H7 (cell line): ENCODE measurements at regions not wholly inside any gene's neighbourhood (a gene's known extent, or its start where the extent isn't known, plus 50 kb on each side); places are given as distances from the start of the nearest gene placed in this dataset.

ENCODE experiments used
- DNase-seq: peaks from one replicate; pipeline ENCODE4 v3.0.0; 2012
- H3K27me3 ChIP-seq: 2 replicates; pipeline ENCODE4 v1.6.0; 2011; ENCODE audit warnings: mild to moderate bottlenecking, low read length; ENCODE audit not compliant: control insufficient read depth, insufficient read depth
- H3K36me3 ChIP-seq: replicated peaks from 2 replicates; pipeline ENCODE4 v1.5.1; 2011; ENCODE audit warnings: low read length; ENCODE audit not compliant: control insufficient read depth, insufficient read depth
- H3K4me3 ChIP-seq: 2 replicates; pipeline ENCODE4 v1.5.1; 2011; ENCODE audit warnings: low read depth, mild to moderate bottlenecking, control low read depth, low read length, moderate library complexity; ENCODE audit not compliant: insufficient read depth

DNA sequence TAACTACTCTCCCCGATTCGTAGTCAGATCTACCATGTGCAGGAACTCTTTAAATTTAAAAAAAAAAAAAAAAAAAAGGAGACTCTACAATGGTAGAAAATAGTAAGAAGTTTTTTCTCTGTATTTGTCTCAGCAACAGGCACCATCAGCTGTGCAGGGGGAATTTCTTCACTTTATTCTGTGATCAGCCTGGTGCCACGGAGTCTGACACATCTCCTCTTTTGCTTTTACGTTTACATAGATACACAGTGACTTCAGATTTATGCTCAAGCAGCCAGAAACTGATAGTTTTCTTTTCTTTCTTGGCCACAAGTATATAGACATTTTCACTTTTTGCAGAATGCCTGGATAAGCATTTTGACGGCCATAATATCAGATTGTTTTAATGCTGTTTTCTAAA is 190.6 kb upstream of the AKR1E2 start:
- Histone ChIP-seq H3K4me3 (no peak overlapping the region), H3K36me3 (no peaks in the 10 kb centered on the region)

DNA sequence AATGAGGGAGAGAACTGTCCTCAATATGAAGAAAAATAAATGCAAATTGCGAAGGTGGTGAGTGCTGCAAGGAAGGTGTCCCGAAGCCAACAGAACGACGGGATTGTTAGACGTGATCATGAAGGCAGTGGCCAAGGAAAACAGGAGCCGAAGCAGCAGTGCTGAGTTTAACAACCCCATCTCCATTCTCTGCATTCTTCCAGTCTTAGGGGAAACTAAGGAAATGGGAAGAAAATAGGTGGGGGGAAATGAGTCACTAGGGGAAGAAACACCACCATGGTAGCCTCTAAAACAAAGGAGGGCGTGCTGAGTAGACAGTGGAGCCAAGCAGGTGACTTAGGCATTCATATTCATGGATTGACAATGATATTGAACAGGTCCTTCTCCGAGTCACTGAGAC is 192.2 kb upstream of the AKR1E2 start:
- Histone ChIP-seq H3K36me3 (no peaks in the 10 kb centered on the region), H3K4me3 (no peak overlapping the region), H3K27me3 (no peaks in the 10 kb centered on the region)
- no peak for DNase-seq

More for the DNA sequence above, 190.6 kb upstream of the AKR1E2 start:
- no peak for DNase-seq
- no peaks in the 10 kb centered on the region for H3K27me3 ChIP-seq

DNA sequence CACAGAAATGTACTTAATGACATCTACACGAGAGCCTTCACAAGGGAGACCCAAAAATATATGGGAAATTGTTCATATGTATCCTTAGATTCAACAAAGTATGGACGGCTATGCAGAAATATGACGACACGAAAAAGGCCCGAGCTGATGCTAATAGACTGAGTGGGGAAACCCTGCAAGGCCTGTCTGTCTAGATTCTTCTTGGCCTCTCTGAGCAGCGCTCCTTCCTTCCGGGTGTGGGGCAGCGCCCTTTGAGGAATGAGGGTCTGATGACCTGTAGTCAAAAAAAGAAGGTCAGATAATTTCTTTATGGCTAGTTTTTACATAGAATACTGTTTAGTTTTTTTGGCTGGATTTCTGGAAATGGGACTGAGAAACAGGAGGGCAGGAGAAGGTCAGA is 192.8 kb upstream of the AKR1E2 start:
- no peaks in the 10 kb centered on the region for H3K27me3 ChIP-seq
- DNase-seq, result no peak
- H3K36me3 ChIP-seq, result no peaks in the 10 kb centered on the region
- H3K4me3 ChIP-seq, result no peak overlapping the region

DNA sequence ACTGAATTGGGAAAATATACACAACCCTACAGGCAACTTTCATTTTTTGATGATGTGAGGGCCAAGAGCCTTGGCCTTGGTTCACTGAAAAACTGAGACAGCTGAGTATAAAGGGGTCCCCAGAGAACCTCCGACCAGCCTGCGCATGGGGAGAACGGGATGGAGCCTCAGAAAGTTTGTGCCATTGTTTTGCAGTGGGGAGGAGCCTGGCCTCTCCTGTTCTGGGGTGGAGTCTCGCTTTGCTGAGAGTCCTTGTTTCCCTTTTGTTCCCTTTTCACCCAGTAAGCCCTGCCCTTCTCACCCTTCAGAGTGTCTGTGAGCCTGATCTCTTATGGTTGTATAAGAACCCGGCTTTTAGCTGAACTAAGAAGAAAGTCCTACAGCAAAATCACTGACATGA is 193.2 kb upstream of the AKR1E2 start:
- Histone ChIP-seq H3K27me3 (no peaks in the 10 kb centered on the region), H3K36me3 (no peaks in the 10 kb centered on the region), H3K4me3 (no peak overlapping the region)
- no peak for DNase-seq

DNA sequence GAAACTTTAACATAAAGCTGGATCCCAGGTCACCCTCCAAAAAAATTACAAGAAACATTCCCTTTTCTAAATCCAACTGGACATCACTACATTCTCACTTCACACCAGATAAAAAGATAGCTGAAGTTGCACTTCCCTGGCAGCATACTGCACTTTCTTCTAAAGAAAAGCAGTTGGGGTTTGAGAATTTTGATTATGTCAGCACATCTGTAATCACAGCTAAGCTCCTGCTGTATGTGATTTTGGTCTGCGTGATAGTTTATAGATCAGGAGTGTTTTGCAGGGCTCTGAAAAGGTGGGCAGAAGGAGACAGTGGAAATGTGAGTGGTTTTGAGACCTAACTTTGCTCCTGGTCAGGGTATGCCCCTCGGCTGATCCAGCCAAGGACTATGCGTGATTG is 199.1 kb upstream of the AKR1E2 start:
- Histone ChIP-seq H3K27me3 (no peaks in the 10 kb centered on the region), H3K36me3 (no peaks in the 10 kb centered on the region), H3K4me3 (no peak overlapping the region)
- DNase-seq, result no peak

DNA sequence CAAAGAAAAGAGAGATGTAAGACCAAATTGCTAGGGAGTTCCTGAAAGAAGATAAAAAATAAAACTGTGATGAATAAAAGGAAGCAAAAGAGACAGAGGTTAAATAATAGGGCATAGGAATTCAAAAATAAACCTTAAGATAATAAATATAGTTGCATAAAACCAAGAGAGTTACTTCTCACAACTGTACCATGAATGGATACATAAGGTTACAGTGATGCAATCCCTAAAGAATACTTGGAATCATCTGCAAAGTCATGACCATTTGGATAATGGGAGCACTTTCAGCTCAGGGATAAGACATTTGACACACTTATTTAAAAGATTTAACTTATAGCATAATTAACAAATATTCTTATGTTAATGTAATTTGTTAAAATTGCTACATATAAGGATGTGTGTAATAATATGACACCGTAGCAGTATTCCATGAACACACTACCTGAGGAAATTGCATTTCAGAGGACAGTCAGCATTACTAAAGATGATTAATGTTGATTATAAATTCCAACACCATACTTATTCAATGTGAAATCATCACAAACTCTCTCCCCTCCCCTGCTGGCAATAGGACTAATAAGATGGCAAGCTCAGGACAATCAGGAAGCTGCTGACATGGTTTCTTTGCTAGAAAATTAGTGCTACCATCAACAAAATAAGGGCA is 202.1 kb upstream of the AKR1E2 start:
- Histone ChIP-seq H3K27me3 (no peaks in the 10 kb centered on the region), H3K36me3 (no peaks in the 10 kb centered on the region), H3K4me3 (no peak overlapping the region)
- DNase-seq, result no peak

DNA sequence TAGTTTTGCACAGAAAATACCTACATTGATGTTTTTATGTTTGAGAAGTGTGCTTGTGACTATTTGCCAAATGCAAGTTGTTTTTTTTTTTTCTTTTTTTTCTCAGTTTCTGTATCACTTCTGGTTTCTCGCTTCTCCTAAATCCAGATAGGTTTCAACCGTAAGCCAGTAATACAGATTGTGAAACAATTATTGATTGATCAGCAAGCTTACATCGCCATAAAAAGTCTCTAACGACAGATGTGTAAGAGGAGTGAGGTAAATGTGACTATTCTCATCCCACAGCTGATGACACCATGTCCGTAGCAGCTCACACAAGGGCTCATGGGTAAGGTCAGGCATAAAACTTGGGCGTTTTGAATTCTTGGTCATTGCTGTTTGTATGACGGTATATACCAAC is 202.8 kb upstream of the AKR1E2 start:
- no peaks in the 10 kb centered on the region for H3K27me3 ChIP-seq
- no peak for DNase-seq
- no peak overlapping the region for H3K4me3 ChIP-seq
- H3K36me3 ChIP-seq, result no peaks in the 10 kb centered on the region

DNA sequence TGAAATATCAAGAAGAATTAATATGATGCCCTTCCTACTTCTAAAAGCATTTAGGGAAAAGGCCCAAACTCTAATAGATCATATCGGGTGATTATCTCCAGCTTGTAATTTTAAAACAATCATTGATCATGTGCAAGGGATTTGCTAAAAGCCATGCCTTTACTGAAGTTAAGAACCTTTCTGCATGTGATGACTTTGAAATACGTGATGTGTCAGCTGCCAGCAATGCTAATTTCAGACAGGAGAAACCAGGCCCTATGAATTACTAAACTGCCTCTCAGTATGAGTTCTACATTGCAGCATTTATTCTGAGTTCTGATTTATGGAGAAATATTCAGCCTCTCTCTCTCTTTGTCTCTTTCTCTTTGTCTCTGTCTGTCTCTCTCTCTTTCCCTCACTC is 203.6 kb upstream of the AKR1E2 start:
- no peaks in the 10 kb centered on the region for H3K36me3 ChIP-seq
- H3K4me3 ChIP-seq, result no peak overlapping the region
- no peak for DNase-seq
- no peaks in the 10 kb centered on the region for H3K27me3 ChIP-seq

DNA sequence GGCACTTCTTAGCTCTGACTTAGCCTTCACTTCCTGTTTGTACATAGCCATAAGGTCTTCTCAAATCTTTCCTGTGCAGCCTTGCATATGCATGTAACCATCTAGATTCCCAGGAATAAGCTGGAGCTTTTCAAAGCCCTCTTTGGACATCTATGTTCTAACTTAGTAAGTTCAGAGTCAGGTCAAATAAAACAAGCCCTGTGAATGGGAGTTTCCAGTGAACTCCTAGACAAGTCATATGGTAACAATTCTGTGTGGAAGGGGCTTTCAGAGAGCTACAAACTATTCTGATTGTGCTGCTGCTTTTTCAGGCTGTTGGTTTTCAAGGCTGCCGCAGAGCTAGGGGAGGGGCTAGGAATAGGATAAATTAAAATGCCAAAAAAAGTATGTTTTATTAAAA is 208.4 kb upstream of the AKR1E2 start:
- Histone ChIP-seq H3K4me3 (no peak overlapping the region), H3K27me3 (no peaks in the 10 kb centered on the region), H3K36me3 (no peaks in the 10 kb centered on the region)
- DNase-seq, result no peak

DNA sequence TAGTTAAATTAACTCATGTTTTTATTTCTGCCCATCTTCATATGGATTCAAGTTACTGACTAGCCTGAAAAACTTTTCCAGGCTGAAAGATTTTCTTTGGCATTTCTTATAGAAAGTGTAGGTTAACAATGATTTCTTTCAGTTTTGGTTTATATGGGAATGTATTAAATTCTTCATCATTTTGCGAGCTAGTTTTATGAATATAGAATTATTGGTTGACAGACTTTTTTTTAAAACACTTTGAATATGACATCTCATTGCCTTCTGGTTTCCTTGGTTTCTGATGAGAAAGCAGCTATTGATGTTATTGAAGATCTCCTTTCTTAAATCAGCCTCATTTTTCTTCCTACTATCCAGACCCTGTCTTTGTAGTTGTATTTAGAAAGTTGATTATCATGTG is 211.0 kb upstream of the AKR1E2 start:
- Histone ChIP-seq H3K36me3 (no peaks in the 10 kb centered on the region), H3K4me3 (no peak overlapping the region), H3K27me3 (no peaks in the 10 kb centered on the region)
- no peak for DNase-seq

DNA sequence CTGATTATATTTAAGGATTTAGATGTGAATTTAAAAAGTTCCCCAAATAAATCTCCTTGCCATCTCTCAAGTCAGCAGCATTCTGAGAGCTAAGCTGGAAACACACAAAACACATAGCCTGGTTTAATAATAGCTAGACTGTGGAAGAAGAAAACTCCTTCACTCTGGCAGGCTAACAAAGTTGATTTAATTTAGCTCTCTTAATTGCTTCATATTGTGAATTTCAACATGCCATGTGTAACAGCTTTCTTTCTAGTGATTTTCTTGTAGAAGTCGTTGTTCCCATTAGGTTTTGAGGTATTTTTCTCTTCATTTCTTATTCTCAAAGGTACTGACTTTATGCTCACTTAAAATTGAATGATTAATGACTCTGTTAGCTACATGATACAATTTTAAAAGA is 216.8 kb upstream of the AKR1E2 start:
- H3K4me3 ChIP-seq, result no peak overlapping the region
- no peaks in the 10 kb centered on the region for H3K27me3 ChIP-seq
- DNase-seq, result no peak
- H3K36me3 ChIP-seq, result no peaks in the 10 kb centered on the region

DNA sequence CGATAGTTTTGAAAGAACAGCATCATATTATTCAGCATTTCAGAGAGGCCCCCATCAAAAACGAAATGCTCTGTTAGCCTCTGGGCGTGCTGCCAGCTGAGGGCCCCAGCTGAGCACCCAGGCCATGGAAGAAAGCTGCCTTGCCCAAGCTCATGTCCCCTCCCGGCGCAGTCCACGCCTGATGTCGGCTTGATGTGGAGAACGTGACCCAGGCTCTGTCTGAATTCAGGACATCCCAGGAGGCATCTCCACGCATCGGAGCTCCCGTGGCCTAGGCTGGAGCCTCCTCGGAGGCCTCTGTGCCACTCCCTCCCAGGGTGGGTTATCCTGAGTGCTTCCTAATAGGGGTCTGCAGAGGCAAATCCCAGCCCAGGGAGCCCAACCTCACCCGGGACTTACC is 218.3 kb upstream of the AKR1E2 start:
- Histone ChIP-seq H3K27me3 (no peaks in the 10 kb centered on the region), H3K4me3 (no peak overlapping the region), H3K36me3 (no peaks in the 10 kb centered on the region)
- no peak for DNase-seq

DNA sequence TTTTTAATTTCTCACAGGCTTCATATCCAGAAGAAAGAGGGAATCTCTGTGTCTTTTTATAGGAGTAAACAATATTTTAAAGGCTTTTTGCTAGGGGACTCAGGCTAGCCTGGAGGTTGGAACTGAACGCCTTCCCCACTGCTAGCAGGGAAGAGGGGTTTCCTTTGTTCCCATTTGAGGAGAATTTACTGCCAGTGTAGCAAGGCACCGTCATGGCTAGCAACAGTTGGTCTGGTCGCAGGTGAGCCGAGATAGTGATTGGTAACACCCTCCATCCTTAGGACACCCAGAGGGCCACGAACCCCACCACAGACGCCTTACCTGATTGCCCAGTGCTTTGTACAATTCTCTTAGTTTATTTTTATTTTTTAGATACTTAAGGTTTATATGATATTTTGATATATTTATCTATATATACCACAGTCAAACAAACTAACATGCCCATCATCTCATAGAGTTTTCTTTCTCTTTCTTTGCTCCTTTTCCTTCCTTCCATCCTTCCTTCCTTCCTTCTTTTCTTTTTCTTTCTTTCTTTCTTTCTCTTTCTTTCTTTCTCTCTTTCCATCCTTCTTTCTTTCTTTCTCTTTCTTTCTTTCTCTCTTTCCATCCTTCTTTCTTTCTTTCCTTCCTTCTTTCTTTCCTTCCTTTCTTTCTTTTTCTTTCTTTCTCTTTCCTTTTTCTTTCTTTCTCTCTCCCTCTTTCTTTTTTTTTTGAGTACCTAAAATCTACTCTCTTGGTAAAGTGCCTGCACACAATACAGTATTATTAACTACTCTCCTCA is 219.0 kb upstream of the AKR1E2 start:
- DNase-seq, result peak; percentile 6
- Histone ChIP-seq H3K36me3 (no peaks in the 10 kb centered on the region), H3K27me3 (no peaks in the 10 kb centered on the region), H3K4me3 (no peak overlapping the region)

DNA sequence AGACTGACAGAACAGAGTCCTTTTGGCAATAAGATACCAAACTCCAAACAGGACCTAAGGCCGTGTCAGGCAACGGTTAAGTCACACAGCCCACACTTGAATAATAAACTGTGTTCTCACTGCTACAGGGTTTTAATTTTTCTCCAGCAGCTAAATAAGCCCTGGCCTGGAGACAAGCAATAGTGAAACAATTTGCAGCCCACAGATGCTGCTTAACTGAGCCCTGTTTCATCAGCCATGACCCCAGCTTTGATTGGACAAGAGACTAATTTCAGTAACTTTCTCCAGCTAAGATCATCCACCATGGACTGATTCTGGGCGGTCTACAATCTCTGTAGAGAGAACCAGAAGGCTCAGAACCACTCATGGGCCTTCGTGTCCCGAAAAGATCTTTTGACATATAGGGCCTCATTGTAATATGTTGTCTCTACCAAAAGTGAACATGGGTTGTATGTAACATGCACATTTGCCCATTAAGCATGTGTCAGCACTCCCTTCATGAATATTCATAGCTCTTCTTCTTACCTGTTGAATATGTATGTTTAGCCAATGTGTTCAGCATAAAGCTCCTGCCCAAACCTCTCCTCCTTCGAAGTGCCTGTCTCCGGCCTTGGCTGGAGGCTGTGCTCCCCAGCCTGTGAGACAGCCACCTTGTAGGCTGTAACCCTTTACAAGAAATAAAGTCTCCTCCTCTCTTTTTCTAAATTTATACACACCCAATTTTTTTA is 223.1 kb upstream of the AKR1E2 start:
- H3K27me3 ChIP-seq, result no peaks in the 10 kb centered on the region
- no peak overlapping the region for H3K4me3 ChIP-seq
- DNase-seq, result no peak
- H3K36me3 ChIP-seq, result no peaks in the 10 kb centered on the region

DNA sequence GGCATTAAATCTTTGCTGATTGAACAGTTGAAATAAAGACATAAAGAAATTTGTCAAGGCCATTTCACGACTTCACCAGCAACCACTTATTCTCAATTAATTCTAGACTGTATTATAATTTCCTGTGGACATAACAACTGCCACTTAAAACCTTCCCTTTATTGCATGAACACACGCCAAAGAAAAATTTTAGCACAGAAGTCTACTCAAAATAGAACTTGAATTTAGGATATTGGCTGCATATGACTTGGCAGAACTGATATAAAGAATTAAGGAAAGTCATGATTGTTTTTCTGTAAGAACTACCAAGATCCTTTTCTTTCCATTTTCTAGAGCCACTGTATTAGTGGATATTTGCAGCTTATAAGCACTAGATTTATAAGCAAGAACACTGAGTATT is 226.5 kb upstream of the AKR1E2 start:
- Histone ChIP-seq H3K36me3 (no peaks in the 10 kb centered on the region), H3K4me3 (no peak overlapping the region), H3K27me3 (no peaks in the 10 kb centered on the region)
- no peak for DNase-seq
